Endodermal cell (in vitro differentiated cells): ENCODE measurements at regions not wholly inside any gene's neighbourhood (a gene's known extent, or its start where the extent isn't known, plus 50 kb on each side); places are given as distances from the start of the nearest gene placed in this dataset.

Source experiments
- DNase-seq: peaks from one replicate; pipeline ENCODE4 v3.0.0-alpha.2; 2017
- H3K27ac ChIP-seq: 2 replicates; pipeline ENCODE4 v1.5.1; 2013; ENCODE audit warnings: mild to moderate bottlenecking, low read depth, low read length, moderate library complexity
- H3K27me3 ChIP-seq: 2 replicates; pipeline ENCODE4 v1.6.1; 2013; ENCODE audit warnings: mild to moderate bottlenecking, low read length, moderate library complexity; ENCODE audit not compliant: insufficient read depth, control insufficient read depth, poor library complexity, severe bottlenecking
- H3K36me3 ChIP-seq: 2 replicates; pipeline ENCODE4 v1.7.0; 2013; ENCODE audit warnings: mild to moderate bottlenecking, low read length, moderate library complexity; ENCODE audit not compliant: control insufficient read depth, insufficient read depth
- H3K4me1 ChIP-seq: one replicate; pipeline ENCODE4 v1.7.0; 2013; ENCODE audit warnings: low read length; ENCODE audit not compliant: control insufficient read depth, insufficient read depth
- H3K4me3 ChIP-seq: 2 replicates; pipeline ENCODE4 v1.5.1; 2013; ENCODE audit warnings: mild to moderate bottlenecking, low read length, moderate library complexity
- H3K9ac ChIP-seq: 2 replicates; pipeline ENCODE4 v1.6.1; 2013; ENCODE audit warnings: mild to moderate bottlenecking, low read length, moderate library complexity; ENCODE audit not compliant: poor library complexity, severe bottlenecking; ENCODE audit errors: extremely low read depth
- H3K9me3 ChIP-seq: 2 replicates; pipeline ENCODE4 v1.6.1; 2013; ENCODE audit warnings: mild to moderate bottlenecking, low read length, moderate library complexity; ENCODE audit not compliant: control insufficient read depth
- H3K27ac Mint-ChIP-seq: 2 replicates; pipeline ENCODE4 v1.8.0; 2020; ENCODE audit warnings: mixed read lengths
- H3K27me3 Mint-ChIP-seq: 2 replicates; pipeline ENCODE4 v1.8.0; 2021; ENCODE audit warnings: mild to moderate bottlenecking, mixed read lengths; ENCODE audit not compliant: insufficient read depth
- H3K36me3 Mint-ChIP-seq: 2 replicates; pipeline ENCODE4 v1.8.0; 2020; ENCODE audit warnings: low read depth, mixed read lengths
- H3K4me1 Mint-ChIP-seq: 2 replicates; pipeline ENCODE4 v1.8.0; 2020; ENCODE audit warnings: mixed read lengths
- H3K4me3 Mint-ChIP-seq: 2 replicates; pipeline ENCODE4 v1.8.0; 2020; ENCODE audit warnings: mild to moderate bottlenecking, moderate library complexity, mixed read lengths
- H3K9me3 Mint-ChIP-seq: 2 replicates; pipeline ENCODE4 v1.8.0; 2020; ENCODE audit warnings: mild to moderate bottlenecking, mixed read lengths
- CTCF ChIP-seq: fragments of 200-600 bp; sonication (generic); conservative IDR thresholded peaks from 2 replicates; pipeline ENCODE4 v1.5.0; 2021; ENCODE audit warnings: antibody characterized with exemption, mild to moderate bottlenecking
- WGBS, 2 experiments: methylation state at CpG; one replicate each; pipeline versions ENCODE4 v1.1.5 to v1.1.7; 2013; ENCODE audit warnings: missing lambda C conversion rate in 2 of 2, mixed read lengths in 1 of 2; ENCODE audit not compliant: insufficient coverage in 1 of 2, insufficient read length in 1 of 2; 5-methylcytosine and 5-hydroxymethylcytosine counted together

- no peak overlapping the region for H3K27ac Mint-ChIP-seq
- TF ChIP-seq CTCF: no peak
- H3K36me3 ChIP-seq: no peaks in the 10 kb centered on the region
- no peaks in the 10 kb centered on the region for H3K4me1 Mint-ChIP-seq
- H3K9me3 ChIP-seq: no peaks in the 10 kb centered on the region
- H3K27ac ChIP-seq: no peak overlapping the region
- H3K4me3 ChIP-seq: no peak overlapping the region
- H3K9me3 Mint-ChIP-seq: no peaks in the 10 kb centered on the region
- DNase-seq: no peak
- no peaks in the 10 kb centered on the region for H3K36me3 Mint-ChIP-seq
- H3K4me3 Mint-ChIP-seq: no peak overlapping the region
- H3K27me3 ChIP-seq: no peaks in the 10 kb centered on the region
- no peak overlapping the region for H3K9ac ChIP-seq
- H3K27me3 Mint-ChIP-seq: no peaks in the 10 kb centered on the region
- no peaks in the 10 kb centered on the region for H3K4me1 ChIP-seq
These were observed 225.1 kb upstream of the FERMT1 start for GRCh38 chr20:6347916-6348315.

- DNase-seq: no peak
- H3K9me3 ChIP-seq: no peaks in the 10 kb centered on the region
- H3K4me3 ChIP-seq: no peak overlapping the region
- Mint-ChIP-seq H3K9me3 (no peaks in the 10 kb centered on the region), H3K27ac (no peak overlapping the region), H3K27me3 (no peaks in the 10 kb centered on the region), H3K4me1 (no peaks in the 10 kb centered on the region), H3K36me3 (no peaks in the 10 kb centered on the region), H3K4me3 (no peak overlapping the region)
- no peaks in the 10 kb centered on the region for H3K4me1 ChIP-seq
- no peaks in the 10 kb centered on the region for H3K27me3 ChIP-seq
- no peak overlapping the region for H3K9ac ChIP-seq
- H3K36me3 ChIP-seq: no peaks in the 10 kb centered on the region
- no peak overlapping the region for H3K27ac ChIP-seq
- no peak for TF ChIP-seq CTCF
- WGBS, 2 experiments: 100% methylated on average over 1 of the region's 1 CpG; no CpG with 5 or more reads in 1 of the 2 experiments
These were observed 218.7 kb upstream of the FERMT1 start for GRCh38 chr20:6341491-6341890.

GRCh38 chr20:6339176-6339575 lies 216.3 kb upstream of the FERMT1 start:
- H3K4me3 Mint-ChIP-seq: no peak overlapping the region
- H3K9ac ChIP-seq: no peak overlapping the region
- no peaks in the 10 kb centered on the region for H3K36me3 Mint-ChIP-seq
- H3K9me3 Mint-ChIP-seq: no peaks in the 10 kb centered on the region
- no peaks in the 10 kb centered on the region for H3K4me1 Mint-ChIP-seq
- no peaks in the 10 kb centered on the region for H3K36me3 ChIP-seq
- H3K9me3 ChIP-seq: no peaks in the 10 kb centered on the region
- 90 to 94% methylated on average over 1 of the region's 1 CpG for WGBS, 2 experiments
- H3K27ac ChIP-seq: no peak overlapping the region
- H3K4me1 ChIP-seq: no peaks in the 10 kb centered on the region
- no peaks in the 10 kb centered on the region for H3K27me3 ChIP-seq
- TF ChIP-seq CTCF: no peak
- no peak overlapping the region for H3K4me3 ChIP-seq
- H3K27me3 Mint-ChIP-seq: no peaks in the 10 kb centered on the region
- no peak for DNase-seq
- H3K27ac Mint-ChIP-seq: no peak overlapping the region
